HG03571 (cell line): ENCODE measurements at regions not wholly inside any gene's neighbourhood (a gene's known extent, or its start where the extent isn't known, plus 50 kb on each side); places are given as distances from the start of the nearest gene placed in this dataset.
A peak's percentile ranks its signal among the peaks of the same experiment; 100 is the strongest.
"Not testable (repeated sequence)": the region's sequence is repeated elsewhere in the genome, so short reads cannot be mapped to it uniquely, and the experiment has no call there.

ENCODE experiments used
- ATAC-seq: cut with Tn5 transposase; IDR thresholded peaks from one replicate; pipeline ENCODE4 v1.9.1; 2021; ENCODE audit not compliant: unreplicated experiment

DNA sequence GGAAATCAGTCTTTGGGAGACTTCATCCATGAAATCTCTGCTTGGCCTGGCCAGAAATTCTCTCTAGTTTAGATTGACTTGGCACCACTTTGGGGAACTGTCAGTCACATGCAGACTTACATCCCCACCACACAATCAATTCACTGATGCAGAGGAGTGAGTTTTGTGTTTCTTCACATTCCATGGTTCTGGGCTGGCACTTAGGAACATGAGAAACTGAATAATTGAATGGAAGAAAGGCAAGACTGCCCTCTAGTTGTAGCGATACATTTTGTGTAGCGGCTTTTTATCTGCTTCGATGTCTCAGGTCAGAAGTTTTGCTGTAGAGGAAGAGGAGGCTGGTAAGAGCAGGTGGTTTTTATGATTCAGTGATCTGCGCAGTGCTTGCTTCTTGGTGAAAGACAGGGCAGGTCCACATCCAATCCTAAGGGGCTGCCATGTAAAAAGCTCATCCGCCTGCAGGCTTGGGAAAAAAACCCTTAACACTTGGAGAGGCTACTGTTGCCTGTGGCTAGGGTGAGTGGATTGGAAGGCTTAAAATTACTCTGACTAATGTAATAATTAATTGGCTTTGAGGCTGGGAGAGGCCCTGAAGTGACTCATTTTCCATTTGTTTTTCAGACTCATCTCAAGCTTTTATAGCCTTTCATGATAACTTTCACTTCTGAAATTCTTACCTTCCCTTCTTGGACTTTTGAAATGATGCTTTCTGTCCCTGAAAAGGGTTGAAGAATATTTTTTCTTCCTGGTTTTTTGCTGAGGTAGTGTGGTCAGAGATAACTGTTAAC, 75.4 kb upstream of the LPCAT1 start:
- ATAC-seq: not testable (repeated sequence)

DNA sequence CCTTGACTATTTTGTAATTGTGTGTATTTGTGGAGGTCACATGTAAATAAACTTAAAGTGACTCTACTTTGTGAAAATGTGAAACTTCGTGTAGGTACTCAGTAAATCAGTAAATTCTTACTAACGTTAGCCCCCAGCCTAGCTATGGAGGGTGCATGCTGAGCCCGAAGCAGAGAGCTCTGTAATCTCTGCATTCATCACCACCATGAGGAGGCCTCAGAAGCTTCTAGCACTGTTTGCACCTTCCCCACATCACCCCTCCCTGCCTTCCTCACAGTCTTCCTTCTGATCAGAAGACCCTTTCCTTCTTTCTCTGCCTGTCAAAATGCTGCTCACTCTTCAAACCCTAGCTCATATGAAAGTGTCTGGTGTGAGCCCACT, 73.3 kb upstream of the LPCAT1 start:
- ATAC-seq: not testable (repeated sequence)

DNA sequence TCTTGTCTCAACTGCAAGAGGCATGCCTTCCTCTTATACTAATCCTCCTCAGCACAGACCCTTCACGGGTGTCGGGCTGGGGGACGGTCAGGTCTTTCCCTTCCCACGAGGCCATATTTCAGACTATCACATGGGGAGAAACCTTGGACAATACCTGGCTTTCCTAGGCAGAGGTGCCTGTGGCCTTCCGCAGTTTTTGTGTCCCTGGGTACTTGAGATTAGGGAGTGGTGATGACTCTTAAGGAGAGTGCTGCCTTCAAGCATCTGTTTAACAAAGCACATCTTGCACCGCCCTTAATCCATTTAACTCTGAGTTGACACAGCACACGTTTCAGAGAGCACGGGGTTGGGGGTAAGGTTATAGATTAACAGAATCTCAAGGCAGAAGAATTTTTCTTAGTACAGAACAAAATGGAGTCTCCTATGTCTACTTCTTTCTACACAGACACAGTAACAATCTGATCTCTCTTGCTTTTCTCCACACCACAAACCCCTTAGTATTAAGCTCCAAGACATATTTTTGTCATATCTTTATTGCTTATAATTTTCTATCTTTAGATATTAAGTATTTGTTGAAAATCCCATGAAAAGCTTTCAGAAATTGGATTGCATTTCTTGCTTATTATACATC, 72.8 kb upstream of the LPCAT1 start:
- ATAC-seq: not testable (repeated sequence)

DNA sequence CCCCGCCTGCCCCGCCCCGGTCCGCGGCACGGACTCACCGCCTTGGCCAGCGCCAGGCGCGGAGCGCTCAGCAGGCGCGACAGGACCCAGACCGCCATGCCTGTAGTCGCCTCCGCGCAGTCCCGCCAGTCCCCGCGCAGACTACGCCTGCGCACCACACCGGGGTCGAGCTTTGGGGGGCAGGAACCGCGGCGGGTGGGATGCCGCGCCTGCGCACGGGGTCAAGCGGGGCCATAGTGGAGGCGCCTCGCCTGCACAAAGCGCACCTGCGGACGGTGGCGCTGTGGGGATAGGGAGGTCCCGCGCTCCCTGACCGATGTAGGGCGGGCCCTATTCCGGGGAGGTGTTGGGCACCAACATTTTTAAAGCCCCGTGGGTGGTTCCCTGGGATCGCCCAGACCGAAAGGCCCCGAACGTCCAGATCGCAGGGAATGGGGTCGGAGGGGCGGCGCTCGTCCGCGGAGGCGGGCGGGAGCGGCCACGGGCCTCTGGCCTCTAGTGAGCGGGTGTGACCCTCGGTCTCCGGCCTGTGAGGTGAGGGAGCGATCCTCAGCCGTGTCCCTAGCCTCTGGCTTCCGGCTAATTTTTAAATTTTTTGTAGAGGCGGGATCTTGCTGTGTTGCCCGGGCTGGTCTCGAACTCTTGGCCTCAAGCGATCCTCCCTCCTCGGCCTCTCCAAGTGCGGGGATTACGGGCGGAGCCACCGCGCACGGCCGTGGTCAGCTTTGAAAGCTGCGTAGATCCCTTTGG, 70.8 kb upstream of the LPCAT1 start:
- ATAC-seq: peak; percentile 90

DNA sequence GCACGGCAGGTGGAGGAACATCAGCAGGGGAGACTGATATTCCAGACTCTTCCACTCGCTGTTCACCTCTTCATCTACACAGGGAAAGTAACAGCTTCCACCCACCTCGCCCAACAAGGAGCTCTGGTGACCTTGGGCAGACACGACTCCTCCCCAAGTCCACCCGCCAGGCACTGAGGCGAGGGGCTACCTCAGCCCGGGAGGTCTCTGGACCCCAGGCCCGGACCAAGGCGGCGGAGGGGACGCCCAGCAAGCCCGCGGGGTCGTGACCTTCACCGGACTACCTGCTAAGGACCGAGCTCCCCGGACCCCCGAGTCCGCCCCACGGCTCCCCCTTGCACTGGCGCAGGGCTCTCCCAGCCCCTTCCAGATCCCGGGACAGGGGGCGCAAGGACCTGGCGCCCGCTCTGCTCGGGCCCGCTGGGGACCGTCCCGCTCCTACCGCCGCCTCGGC, 70.2 kb upstream of the LPCAT1 start:
- ATAC-seq: peak; percentile 17

DNA sequence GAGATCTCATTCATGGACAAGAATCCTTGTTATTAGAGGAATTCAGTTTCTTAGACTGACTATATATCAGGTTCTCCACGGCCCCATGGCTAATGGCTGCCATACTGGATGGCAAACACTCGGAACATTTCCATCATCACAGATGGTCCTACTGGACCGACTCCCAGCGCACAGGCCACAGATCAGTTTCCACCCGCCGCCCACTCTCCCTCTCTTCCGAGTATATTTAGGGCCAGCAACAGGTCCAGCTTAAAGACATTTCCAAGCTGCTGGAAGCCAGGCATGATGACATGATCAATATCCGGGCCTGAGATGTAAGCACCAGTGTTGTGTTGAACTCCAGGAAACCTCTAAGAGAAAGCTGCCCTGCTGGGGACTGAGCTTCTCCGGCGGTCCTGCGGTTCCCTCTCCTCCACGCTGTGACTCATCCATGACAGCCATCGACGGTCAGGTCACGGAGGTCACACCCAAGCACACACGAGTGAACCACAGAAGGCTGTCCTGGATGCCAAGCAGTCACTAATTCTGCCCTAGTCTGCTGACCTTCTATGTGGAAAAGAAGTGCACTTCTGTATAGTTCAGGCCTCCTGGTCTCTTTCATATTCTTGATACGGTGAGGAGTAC, 64.4 kb upstream of the LPCAT1 start:
- not testable (repeated sequence) for ATAC-seq

DNA sequence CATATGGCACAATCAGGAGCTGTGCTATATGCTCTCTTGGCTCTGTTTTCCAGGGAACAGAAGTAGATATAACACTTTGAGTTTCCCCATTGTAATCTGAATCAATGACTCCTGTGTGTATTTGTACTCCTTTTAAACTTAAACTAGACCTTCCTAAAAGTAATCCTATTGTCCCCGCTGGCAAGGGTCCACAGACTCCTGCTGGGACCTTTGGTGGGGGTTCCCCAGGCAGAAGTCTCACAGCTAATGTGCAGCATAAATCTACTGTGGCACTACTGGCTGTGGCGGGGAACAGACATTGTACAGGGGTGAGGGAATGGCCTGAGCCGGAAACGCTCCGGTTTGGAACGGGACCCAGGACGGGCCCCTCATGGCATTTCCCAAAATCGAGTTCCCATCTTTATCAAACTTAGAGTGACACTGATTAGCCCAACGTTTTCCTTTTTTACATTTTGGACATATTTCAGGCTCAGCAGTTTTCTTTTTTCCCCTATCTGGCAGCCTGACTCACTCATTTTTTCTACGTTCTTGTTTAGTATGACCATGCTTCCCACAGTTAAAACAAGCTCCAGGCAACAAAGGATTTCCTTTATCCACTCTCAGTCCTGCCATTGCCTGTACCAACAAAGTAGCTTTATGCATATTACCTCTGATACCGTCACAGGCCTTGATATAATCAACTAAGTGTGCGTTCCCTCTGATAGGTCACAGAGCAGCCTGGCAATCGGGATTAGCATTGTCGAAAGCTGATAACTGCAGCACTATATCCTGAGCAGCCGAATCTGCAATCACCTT, 59.5 kb upstream of the LPCAT1 start:
- not testable (repeated sequence) for ATAC-seq

DNA sequence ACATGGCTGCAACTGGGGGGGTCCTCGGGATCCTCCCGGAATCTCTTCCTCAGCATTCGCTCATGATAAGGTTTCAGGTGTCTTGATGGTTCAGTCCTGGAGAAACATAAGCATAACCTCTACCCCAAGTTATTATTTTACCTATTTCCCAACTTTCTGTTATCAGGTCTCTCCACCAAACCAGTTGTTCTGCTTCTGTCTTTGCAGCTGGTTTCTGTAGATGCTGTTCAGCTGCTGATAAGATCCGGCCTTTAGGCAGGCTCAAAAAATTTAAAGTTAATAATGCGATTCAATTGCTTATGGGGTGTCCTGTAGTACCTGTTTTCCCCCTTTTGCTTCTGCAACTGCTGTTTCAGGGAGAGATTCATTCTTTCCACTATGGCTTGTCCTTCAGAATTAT, 55.6 kb upstream of the LPCAT1 start:
- not testable (repeated sequence) for ATAC-seq

DNA sequence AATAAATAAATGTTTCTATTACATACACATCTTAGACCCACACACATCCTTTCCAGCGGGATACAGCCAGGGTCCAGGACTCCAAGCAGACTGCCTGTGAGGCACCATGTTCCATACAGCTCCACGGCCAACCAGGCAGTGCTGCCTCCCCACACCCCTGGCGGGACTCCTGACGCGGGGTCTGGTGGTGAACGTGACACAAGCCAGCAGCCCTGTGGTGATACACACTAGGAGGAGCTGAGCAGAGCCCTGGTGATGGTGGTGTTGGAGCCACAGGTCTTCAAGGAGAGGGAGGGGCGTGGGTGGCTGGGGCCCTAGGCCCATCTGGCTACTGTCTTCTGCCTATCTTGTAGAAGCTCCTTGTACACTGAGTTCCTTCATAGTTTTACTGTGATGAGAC, 53.1 kb upstream of the LPCAT1 start:
- ATAC-seq: not testable (repeated sequence)

DNA sequence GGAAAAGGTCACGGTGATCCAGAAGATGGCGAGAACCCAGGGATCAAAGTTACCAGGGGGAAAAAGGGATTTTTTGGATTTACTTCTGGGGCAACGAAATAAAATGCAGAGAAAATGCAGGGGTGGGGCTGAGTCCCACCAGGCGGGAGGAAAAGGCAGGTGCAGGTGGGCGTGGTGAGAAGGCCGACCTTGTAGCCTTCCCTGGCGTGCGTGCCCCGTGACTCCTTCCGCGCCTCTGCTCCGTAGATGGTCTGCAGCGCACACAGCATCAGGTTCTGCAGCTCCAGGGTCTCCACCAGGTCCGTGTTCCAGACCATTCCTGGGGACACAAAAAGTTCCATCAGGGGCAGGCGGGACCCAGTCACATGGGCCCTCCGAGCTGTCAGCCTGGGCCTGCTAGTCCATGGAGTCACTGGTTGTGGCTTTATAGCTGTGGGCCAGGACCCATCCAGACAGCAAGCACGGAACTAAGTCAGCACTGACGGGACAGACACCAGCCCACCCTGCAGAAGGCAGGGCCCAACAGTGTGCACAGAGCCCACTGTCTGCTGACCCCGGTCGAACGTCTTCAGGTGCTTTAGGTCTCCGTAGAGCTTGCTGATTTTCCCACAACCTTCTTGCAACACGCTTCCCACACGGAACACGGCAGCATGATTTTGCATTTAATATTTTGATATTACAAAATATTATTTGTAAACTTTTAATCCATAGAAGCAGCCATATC, 52.4 kb upstream of the LPCAT1 start:
- ATAC-seq: not testable (repeated sequence)

DNA sequence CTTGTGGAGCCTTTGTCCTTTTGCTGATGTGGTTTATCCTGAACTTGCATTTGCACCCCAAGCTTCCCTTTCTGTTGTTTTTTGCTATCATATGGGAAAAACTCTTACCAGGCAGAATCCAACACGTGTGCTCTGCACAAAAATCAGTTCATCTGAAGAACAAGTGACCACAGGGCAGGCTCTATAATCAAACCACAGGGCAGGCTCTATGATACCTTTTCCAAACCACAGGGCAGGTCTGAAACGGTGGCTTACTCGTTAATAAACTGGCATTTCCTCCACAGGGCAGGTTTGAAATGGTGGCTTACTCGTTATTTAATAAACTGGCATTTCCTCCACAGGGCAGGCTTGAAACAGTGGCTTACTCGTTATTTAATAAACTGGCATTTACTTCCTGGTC, 51.7 kb upstream of the LPCAT1 start:
- ATAC-seq: not testable (repeated sequence)

DNA sequence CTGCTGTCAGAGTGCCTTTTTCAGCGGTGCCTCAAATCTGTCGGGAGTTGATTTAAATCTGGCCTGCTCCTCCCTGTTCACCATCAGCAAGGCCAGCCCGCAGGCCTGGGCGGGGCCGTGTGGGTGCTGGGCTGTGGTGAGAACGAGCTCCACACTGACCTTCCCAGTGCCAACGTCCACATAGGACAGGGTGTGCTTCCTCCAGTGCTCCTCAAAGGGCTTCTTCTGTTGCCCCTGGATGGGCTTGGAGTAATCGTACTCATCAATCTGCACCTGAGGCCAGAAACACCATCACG, 50.2 kb upstream of the LPCAT1 start:
- not testable (repeated sequence) for ATAC-seq

DNA sequence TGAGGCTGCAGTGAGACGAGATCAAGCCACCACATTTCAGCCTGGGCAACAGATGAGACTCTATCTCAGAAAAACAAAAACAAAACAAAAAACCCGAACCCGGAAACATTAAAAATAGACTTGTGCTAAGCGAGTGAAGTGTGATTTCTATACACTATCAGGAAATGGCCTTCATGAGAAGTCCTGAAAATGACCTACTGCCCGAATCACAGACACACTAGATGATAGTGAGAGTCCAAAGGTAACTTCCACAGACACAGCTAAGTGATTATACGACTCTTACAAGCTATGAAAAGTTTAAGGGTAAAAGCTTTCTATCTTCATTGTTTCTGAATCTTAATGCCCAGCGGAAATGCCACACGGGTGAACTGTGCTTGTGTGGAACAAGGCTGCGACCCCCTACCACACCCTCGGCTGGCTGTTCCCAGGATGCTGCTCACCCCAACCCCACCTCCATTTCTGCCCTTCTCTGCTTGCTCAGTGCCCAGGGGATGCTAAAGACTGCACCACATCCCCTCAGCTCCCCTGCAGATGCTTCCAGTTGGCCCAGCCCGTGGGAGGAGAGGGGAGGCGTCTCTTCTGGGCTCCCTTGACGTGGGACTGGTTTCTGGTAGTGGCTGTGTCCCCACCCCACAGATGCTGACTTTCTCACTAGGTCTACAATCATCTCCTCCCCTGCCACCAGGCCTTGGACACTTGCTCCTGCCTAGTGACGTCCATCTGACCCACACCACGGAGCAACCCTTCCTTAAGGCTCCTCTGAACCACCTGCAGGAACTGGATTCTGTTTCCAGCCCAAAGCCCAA, 49.7 kb upstream of the LPCAT1 start:
- ATAC-seq: not testable (repeated sequence)
